Raji (cell line): ENCODE measurements at regions not wholly inside any gene's neighbourhood (a gene's known extent, or its start where the extent isn't known, plus 50 kb on each side); places are given as distances from the start of the nearest gene placed in this dataset.

Source experiments
- POLR2A ChIP-seq: IDR thresholded peaks from 2 replicates; pipeline ENCODE4 v1.6.1; 2011; ENCODE audit warnings: low read depth, low read length, control low read depth; ENCODE audit not compliant: insufficient read depth

- no peak for TF ChIP-seq POLR2A
Measured at GRCh38 chr2:129299338-129299737, 680.1 kb upstream of the RAB6C start.

- no peak for TF ChIP-seq POLR2A
Measured at GRCh38 chr2:129299756-129300155, 679.7 kb upstream of the RAB6C start.

- no peak for TF ChIP-seq POLR2A
Measured at GRCh38 chr2:129300456-129300855, 679.0 kb upstream of the RAB6C start.

- no peak for TF ChIP-seq POLR2A
Measured at GRCh38 chr2:129301431-129301913, 678.0 kb upstream of the RAB6C start.

GRCh38 chr2:129302106-129302505, 677.4 kb upstream of the RAB6C start:
- no peak for TF ChIP-seq POLR2A

GRCh38 chr2:129302561-129303183, 676.8 kb upstream of the RAB6C start:
- no peak for TF ChIP-seq POLR2A

- TF ChIP-seq POLR2A, result no peak
Measured at GRCh38 chr2:129314120-129314519, 665.3 kb upstream of the RAB6C start.

- TF ChIP-seq POLR2A, result no peak
Measured at GRCh38 chr2:129318581-129319421, 660.7 kb upstream of the RAB6C start.

GRCh38 chr2:129319422-129319717, 660.1 kb upstream of the RAB6C start:
- no peak for TF ChIP-seq POLR2A

- TF ChIP-seq POLR2A, result no peak
Measured at GRCh38 chr2:129320288-129320687, 659.2 kb upstream of the RAB6C start.

GRCh38 chr2:129324349-129324748, 655.1 kb upstream of the RAB6C start:
- no peak for TF ChIP-seq POLR2A

GRCh38 chr2:129325151-129325550, 654.3 kb upstream of the RAB6C start:
- no peak for TF ChIP-seq POLR2A

GRCh38 chr2:129329574-129329973, 649.9 kb upstream of the RAB6C start:
- no peak for TF ChIP-seq POLR2A

GRCh38 chr2:129330504-129330903, 649.0 kb upstream of the RAB6C start:
- TF ChIP-seq POLR2A, result no peak

- no peak for TF ChIP-seq POLR2A
Measured at GRCh38 chr2:129331638-129332037, 647.8 kb upstream of the RAB6C start.

- TF ChIP-seq POLR2A, result no peak
Measured at GRCh38 chr2:129334128-129334527, 645.3 kb upstream of the RAB6C start.
